ENCODE measurements at regions not wholly inside any gene's neighbourhood (a gene's known extent, or its start where the extent isn't known, plus 50 kb on each side); places are given as distances from the start of the nearest gene placed in this dataset.

DNA sequence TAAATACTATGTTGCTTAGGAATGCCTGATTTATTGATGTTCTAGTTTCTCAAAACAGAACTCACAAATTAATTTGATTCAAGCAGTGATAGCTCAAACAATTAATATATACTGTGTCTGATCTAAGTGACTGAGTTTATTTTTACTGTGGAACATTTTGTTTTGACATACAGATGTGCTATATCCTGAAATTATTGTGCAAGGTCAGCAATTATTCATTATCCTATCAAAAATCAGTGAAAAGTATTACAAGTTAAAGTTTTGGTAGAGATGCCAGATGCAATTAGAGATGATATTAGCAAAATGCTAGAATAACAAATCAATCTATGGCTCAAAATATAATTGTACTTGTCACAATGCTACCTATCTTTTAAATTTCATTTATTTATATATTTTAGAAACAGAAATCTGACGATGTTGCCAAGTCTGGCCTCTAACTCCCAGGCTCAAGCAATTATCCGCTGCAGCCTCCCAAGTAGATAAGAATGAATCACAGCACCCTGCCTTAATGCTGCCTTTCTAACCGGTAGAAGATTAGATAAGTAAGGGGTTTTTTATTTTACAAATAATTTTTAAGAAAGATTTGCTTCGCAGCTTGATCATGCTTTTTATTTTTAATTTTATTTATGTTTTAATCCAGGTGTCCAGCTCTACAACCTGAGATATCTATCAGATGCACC lies 825.5 kb upstream of the NDST4 start (continued):
- TF ChIP-seq, protein P1, sequence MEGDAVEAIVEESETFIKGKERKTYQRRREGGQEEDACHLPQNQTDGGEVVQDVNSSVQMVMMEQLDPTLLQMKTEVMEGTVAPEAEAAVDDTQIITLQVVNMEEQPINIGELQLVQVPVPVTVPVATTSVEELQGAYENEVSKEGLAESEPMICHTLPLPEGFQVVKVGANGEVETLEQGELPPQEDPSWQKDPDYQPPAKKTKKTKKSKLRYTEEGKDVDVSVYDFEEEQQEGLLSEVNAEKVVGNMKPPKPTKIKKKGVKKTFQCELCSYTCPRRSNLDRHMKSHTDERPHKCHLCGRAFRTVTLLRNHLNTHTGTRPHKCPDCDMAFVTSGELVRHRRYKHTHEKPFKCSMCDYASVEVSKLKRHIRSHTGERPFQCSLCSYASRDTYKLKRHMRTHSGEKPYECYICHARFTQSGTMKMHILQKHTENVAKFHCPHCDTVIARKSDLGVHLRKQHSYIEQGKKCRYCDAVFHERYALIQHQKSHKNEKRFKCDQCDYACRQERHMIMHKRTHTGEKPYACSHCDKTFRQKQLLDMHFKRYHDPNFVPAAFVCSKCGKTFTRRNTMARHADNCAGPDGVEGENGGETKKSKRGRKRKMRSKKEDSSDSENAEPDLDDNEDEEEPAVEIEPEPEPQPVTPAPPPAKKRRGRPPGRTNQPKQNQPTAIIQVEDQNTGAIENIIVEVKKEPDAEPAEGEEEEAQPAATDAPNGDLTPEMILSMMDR (IDR thresholded peaks at IDR 0.05): no peak

DNA sequence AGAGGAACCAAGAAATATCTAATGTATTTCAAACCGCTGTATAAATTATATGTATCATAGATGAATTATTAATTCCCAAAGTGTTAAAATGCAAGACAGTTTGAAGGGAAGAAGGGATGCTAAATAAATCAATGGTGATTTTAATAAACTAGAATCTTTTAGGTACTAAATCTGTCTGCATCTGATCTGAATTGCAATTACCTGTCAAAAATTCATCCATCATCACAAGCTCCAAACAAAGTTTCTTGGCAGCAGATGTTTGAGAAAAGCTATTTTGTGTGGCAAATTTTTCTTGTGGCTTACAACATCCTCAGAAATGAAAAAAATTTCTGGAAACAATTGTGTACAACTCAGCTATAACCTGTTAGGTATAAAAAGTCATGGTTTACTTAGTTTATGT lies 816.0 kb upstream of the NDST4 start:
- CTCF ChIA-PET: no interaction called here
- H4K20me1 ChIP-seq (ENCODE audit: insufficient read depth): no peaks in the 10 kb centered on the region
- H3K9me2 ChIP-seq: no peaks in the 10 kb centered on the region; the same call in 1 of the 2 replicates
- H3K9ac ChIP-seq: no peak overlapping the region
- no peak overlapping the region for H3K27ac ChIP-seq (ENCODE audit: low read depth in 2 of 2, low read length in 1 of 2)
- H3K4me2 ChIP-seq: no peak overlapping the region
- no peaks in the 10 kb centered on the region for H3F3A ChIP-seq (replicated peaks; ENCODE audit: insufficient read depth)
- no peak for DNase-seq
- H3K27me3 ChIP-seq (ENCODE audit: insufficient read depth): no peaks in the 10 kb centered on the region
- TF ChIP-seq EZH2phosphoT487 (IDR thresholded peaks at IDR 0.05; ENCODE audit: borderline replicate concordance, low read depth) (no peak), ELF1 (IDR thresholded peaks at IDR 0.05) (no peak), POLR2AphosphoS5 (IDR thresholded peaks at IDR 0.05; ENCODE audit: low read depth, low read length) (no peak), RXRA (IDR thresholded peaks at IDR 0.05; ENCODE audit: borderline replicate concordance, low read depth) (no peak), NFIC (IDR thresholded peaks at IDR 0.05; ENCODE audit: borderline replicate concordance) (no peak), FOXM1 (IDR thresholded peaks at IDR 0.05; ENCODE audit: low read depth) (no peak), FOXJ3 (CRISPR knock-in tag; IDR thresholded peaks at IDR 0.05) (no peak), RCOR1 (IDR thresholded peaks at IDR 0.05; ENCODE audit: low read length) (no peak), GATA2 (CRISPR knock-in tag; IDR thresholded peaks at IDR 0.05) (no peak), EP300 (IDR thresholded peaks at IDR 0.05; ENCODE audit: borderline replicate concordance in 1 of 2, low read depth in 1 of 2, low read length in 1 of 2) (no peak), FOSL2 (IDR thresholded peaks at IDR 0.05; ENCODE audit: borderline replicate concordance, low read depth) (no peak), SMC3 (IDR thresholded peaks at IDR 0.05; ENCODE audit: low read depth, low read length) (no peak)
- TF ChIP-seq, protein P1 (IDR thresholded peaks at IDR 0.05): no peak
- TF ChIP-seq, protein P2, sequence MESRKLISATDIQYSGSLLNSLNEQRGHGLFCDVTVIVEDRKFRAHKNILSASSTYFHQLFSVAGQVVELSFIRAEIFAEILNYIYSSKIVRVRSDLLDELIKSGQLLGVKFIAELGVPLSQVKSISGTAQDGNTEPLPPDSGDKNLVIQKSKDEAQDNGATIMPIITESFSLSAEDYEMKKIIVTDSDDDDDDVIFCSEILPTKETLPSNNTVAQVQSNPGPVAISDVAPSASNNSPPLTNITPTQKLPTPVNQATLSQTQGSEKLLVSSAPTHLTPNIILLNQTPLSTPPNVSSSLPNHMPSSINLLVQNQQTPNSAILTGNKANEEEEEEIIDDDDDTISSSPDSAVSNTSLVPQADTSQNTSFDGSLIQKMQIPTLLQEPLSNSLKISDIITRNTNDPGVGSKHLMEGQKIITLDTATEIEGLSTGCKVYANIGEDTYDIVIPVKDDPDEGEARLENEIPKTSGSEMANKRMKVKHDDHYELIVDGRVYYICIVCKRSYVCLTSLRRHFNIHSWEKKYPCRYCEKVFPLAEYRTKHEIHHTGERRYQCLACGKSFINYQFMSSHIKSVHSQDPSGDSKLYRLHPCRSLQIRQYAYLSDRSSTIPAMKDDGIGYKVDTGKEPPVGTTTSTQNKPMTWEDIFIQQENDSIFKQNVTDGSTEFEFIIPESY (IDR thresholded peaks at IDR 0.05; ENCODE audit: borderline replicate concordance, low read depth): no peak
- no peaks in the 10 kb centered on the region for H3K4me1 ChIP-seq (ENCODE audit: control insufficient read depth in 1 of 2, insufficient read depth in 2 of 2, low read depth in 1 of 2, low read length in 1 of 2)
- H3K9me3 ChIP-seq: no peaks in the 10 kb centered on the region
- no peak overlapping the region for H2AFZ ChIP-seq (ENCODE audit: low read depth)
- no peak overlapping the region for H3K4me3 ChIP-seq (ENCODE audit: low read depth in 2 of 2, low read length in 1 of 2)
- WGBS (ENCODE audit: low lambda C conversion rate): 16% methylated on average over 1 of the region's 1 CpG
- POLR2A ChIA-PET: no interaction called here
- no peaks in the 10 kb centered on the region for H3K79me2 ChIP-seq (ENCODE audit: insufficient read depth)
- no peaks in the 10 kb centered on the region for H3K36me3 ChIP-seq (replicated peaks in 1 of 2; ENCODE audit: control insufficient read depth in 1 of 2, insufficient read depth in 2 of 2, low read length in 1 of 2)
